Omental fat pad (tissue), 3 donors: ENCODE measurements at regions not wholly inside any gene's neighbourhood (a gene's known extent, or its start where the extent isn't known, plus 50 kb on each side); places are given as distances from the start of the nearest gene placed in this dataset.
"Not testable (repeated sequence)": the region's sequence is repeated elsewhere in the genome, so short reads cannot be mapped to it uniquely, and the experiment has no call there.

ENCODE experiments used
- ATAC-seq: fragments of 150-250 bp; one replicate; pipeline ENCODE4 v1.9.1; 2016; ENCODE audit warnings: mild to moderate bottlenecking, moderate library complexity; ENCODE audit not compliant: low FRiP score
- DNase-seq: peaks from one replicate; pipeline ENCODE4 v3.0.0-alpha.2; 2019; ENCODE audit warnings: low spot score
- TF ChIP-seq, protein P1 (sequence below), 3 donors: fragments of 450-650 bp; IDR thresholded peaks; one replicate each; pipeline ENCODE4 v1.5.1; 2016 to 2017; ENCODE audit warnings: antibody characterized with exemption in 3 of 3, mild to moderate bottlenecking in 3 of 3, moderate library complexity in 2 of 3

- no peak for ATAC-seq
- no peak for DNase-seq
- TF ChIP-seq, protein P1, sequence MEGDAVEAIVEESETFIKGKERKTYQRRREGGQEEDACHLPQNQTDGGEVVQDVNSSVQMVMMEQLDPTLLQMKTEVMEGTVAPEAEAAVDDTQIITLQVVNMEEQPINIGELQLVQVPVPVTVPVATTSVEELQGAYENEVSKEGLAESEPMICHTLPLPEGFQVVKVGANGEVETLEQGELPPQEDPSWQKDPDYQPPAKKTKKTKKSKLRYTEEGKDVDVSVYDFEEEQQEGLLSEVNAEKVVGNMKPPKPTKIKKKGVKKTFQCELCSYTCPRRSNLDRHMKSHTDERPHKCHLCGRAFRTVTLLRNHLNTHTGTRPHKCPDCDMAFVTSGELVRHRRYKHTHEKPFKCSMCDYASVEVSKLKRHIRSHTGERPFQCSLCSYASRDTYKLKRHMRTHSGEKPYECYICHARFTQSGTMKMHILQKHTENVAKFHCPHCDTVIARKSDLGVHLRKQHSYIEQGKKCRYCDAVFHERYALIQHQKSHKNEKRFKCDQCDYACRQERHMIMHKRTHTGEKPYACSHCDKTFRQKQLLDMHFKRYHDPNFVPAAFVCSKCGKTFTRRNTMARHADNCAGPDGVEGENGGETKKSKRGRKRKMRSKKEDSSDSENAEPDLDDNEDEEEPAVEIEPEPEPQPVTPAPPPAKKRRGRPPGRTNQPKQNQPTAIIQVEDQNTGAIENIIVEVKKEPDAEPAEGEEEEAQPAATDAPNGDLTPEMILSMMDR (IDR thresholded peaks at IDR 0.05), result no peak
These were observed 153.7 kb downstream of the RTL9 start for GRCh38 chrX:110512341-110512740.

GRCh38 chrX:110514509-110514908, 155.9 kb downstream of the RTL9 start:
- ATAC-seq (no peak), DNase-seq (no peak)
- TF ChIP-seq, protein P1 (IDR thresholded peaks at IDR 0.05), result no peak

GRCh38 chrX:110519501-110519900, 160.9 kb downstream of the RTL9 start:
- ATAC-seq, result no peak
- TF ChIP-seq, protein P1 (IDR thresholded peaks at IDR 0.05), result no peak
- no peak for DNase-seq

DNA sequence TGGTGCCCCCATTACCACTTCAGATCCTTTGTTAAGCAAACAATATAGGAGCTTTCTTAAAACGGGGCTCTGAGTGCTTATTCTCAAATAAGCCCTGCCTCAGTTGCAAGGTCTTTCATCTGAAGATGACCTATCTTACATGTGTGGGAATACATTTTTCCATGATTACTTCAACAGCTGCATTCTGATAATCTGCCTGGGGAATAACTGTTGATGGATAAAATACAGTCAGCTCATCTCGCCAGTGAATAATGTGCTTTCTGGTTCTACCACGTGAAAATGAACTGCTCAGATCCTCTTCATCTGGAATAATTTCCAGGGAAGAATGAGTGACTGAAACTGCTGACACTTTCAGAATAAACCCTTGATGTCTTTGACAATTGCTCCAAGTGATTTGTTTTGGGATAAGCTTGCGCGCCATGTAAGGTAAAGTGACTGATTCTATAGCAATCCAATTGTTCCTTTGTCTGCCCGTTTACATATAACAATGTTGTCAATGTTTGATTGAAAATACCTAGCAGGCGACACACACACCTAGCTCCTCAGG, 161.3 kb downstream of the RTL9 start:
- ATAC-seq (no peak), DNase-seq (no peak)
- TF ChIP-seq, protein P1 (IDR thresholded peaks at IDR 0.05), result no peak

- DNase-seq, ATAC-seq: not testable (repeated sequence)
These were observed 162.0 kb downstream of the RTL9 start for GRCh38 chrX:110520652-110521051.

- TF ChIP-seq, protein P1 (IDR thresholded peaks at IDR 0.05), result no peak
- DNase-seq (no peak), ATAC-seq (peak; percentile 19)
These were observed 173.4 kb downstream of the RTL9 start for GRCh38 chrX:110531873-110532580.

DNA sequence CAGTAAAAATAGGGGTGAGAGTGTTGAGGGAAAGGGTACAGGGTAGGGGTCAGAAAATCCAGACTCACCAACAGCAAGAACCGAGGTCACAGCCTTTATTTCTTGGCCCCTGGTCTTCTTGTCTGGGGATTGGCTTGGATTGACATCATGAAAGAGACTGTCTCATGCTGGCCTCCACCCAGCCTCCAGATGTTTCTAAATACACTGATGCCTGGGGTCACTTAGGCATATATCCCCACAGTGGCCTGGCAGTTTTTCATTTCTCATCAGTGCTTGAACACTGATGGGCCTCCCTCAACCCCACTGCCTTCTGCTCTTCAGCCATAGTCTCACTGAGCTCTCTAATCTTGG, 173.9 kb downstream of the RTL9 start:
- DNase-seq (no peak), ATAC-seq (no peak)
- TF ChIP-seq, protein P1 (IDR thresholded peaks at IDR 0.05), result no peak
